HepG2 (cell line): ENCODE measurements at regions not wholly inside any gene's neighbourhood (a gene's known extent, or its start where the extent isn't known, plus 50 kb on each side); places are given as distances from the start of the nearest gene placed in this dataset.

ENCODE experiments used
- ATAC-seq: fragments of 200-7000 bp; cut with Tn5 transposase; 3 replicates; pipeline ENCODE4 v1.9.1; 2020; ENCODE audit warnings: mild to moderate bottlenecking, moderate library complexity
- BruUV-seq: library from RNA; stranded (reverse); fragments of 400-500 nt; replicated peaks from 2 replicates; lab custom pipeline; 2021; lab: Mats Ljungman, UMichigan
- CTCF ChIA-PET: fragments of 300-600 bp; formaldehyde crosslinking; extraction: SDS; loops from one replicate; lab custom pipeline; 2021; ENCODE audit warnings: low total read pairs, inconsistent platforms, low intra/inter-chr PET ratio; lab: Yijun Ruan, JAX
- POLR2A ChIA-PET: fragments of 350-600 bp; sonication (Branson Sonifier 250); formaldehyde crosslinking; loops from one replicate; lab custom pipeline; 2020; ENCODE audit warnings: antibody characterized with exemption, inconsistent platforms; lab: Yijun Ruan, JAX
- DNase-seq: peaks from one replicate; pipeline ENCODE4 v3.0.0-alpha.2; 2015; ENCODE audit warnings: low spot score
- FAIRE-seq: peaks from 3 replicates; lab custom pipeline; 2011; peaks lifted over from hg19 to GRCh38; lab: Jason Lieb, UNC
- H2AFZ ChIP-seq: one replicate; pipeline ENCODE4 v1.6.1; 2011; ENCODE audit warnings: low read length, inconsistent platforms
- H3K27ac ChIP-seq: fragments of 300-600 bp; 3 replicates; pipeline ENCODE4 v1.8.0; 2011; ENCODE audit warnings: mixed run types, mild to moderate bottlenecking, mixed read lengths, low read length, inconsistent platforms; ENCODE audit not compliant: insufficient read depth; ENCODE audit errors: extremely low read length
- H3K27me3 ChIP-seq, 2 experiments: fragments of 200-600 bp in 1 of 2; 2 replicates in 1 of 2; 3 replicates in 1 of 2; pipeline versions ENCODE4 v1.6.0 to v1.8.0; 2011; ENCODE audit warnings: low read length in 2 of 2, mild to moderate bottlenecking in 2 of 2, moderate library complexity in 2 of 2, inconsistent platforms in 1 of 2; ENCODE audit not compliant: insufficient read depth in 2 of 2, control insufficient read depth in 1 of 2
- H3K36me3 ChIP-seq, 2 experiments: fragments of 200-600 bp in 1 of 2; replicated peaks in 1 of 2; 2 replicates in 1 of 2; 3 replicates in 1 of 2; pipeline versions ENCODE4 v1.5.1 to v1.8.0; 2011; ENCODE audit warnings: low read length in 2 of 2, inconsistent platforms in 1 of 2; ENCODE audit not compliant: insufficient read depth in 2 of 2, control insufficient read depth in 1 of 2
- H3K4me1 ChIP-seq: 2 replicates; pipeline ENCODE4 v1.5.1; 2012; ENCODE audit warnings: low read length, inconsistent platforms; ENCODE audit not compliant: insufficient read depth
- H3K4me2 ChIP-seq: 2 replicates; pipeline ENCODE4 v1.6.0; 2011; ENCODE audit warnings: low read depth, low read length, inconsistent platforms
- H3K4me3 ChIP-seq, 3 experiments: fragments of 200-600 bp in 1 of 3; sonication (generic), shearing (Covaris generic) in 1 of 3; replicated peaks in 1 of 3; 2 replicates each; pipeline ENCODE4 v1.5.1; 2011 to 2016; ENCODE audit warnings: low read length in 3 of 3, inconsistent platforms in 2 of 3, low read depth in 2 of 3, mild to moderate bottlenecking in 2 of 3, control low read depth in 1 of 3, mixed read lengths in 1 of 3; ENCODE audit not compliant: insufficient read depth in 1 of 3
- H3K79me2 ChIP-seq: one replicate; pipeline ENCODE4 v1.6.1; 2011; ENCODE audit warnings: low read length, inconsistent platforms; ENCODE audit not compliant: insufficient read depth
- H3K9ac ChIP-seq: 2 replicates; pipeline ENCODE4 v1.6.0; 2011; ENCODE audit warnings: mild to moderate bottlenecking, low read depth, low read length, inconsistent platforms; ENCODE audit not compliant: insufficient read depth
- H3K9me3 ChIP-seq: 2 replicates; pipeline ENCODE4 v1.5.1; 2012; ENCODE audit warnings: mild to moderate bottlenecking, low read length
- H4K20me1 ChIP-seq: 2 replicates; pipeline ENCODE4 v1.6.0; 2011; ENCODE audit warnings: inconsistent platforms, mild to moderate bottlenecking, low read length, moderate library complexity; ENCODE audit not compliant: insufficient read depth
- FOXK2 ChIP-seq: fragments of 450-650 bp; IDR thresholded peaks from 2 replicates; pipeline ENCODE4 v1.6.1; 2016
- GATAD1 ChIP-seq: IDR thresholded peaks from 2 replicates; pipeline ENCODE4 v1.6.1; 2016; ENCODE audit warnings: missing genetic modification reagents, missing compliant biosample characterization
- GATAD2A ChIP-seq: IDR thresholded peaks from 2 replicates; pipeline ENCODE4 v1.6.1; 2016
- KDM1A ChIP-seq: IDR thresholded peaks from 2 replicates; pipeline ENCODE4 v1.6.1; 2016; ENCODE audit warnings: missing compliant biosample characterization
- POLR2G ChIP-seq: fragments of 200-400 bp; formaldehyde crosslinking; IDR thresholded peaks from 2 replicates; pipeline ENCODE4 v1.6.1; 2018; ENCODE audit warnings: mild to moderate bottlenecking, low read depth, low read length, moderate library complexity
- SRF ChIP-seq: IDR thresholded peaks from 2 replicates; pipeline ENCODE4 v1.6.1; 2011; ENCODE audit warnings: mild to moderate bottlenecking, low read depth, low read length, moderate library complexity
- ZNF121 ChIP-seq: sonication (generic); formaldehyde crosslinking; IDR thresholded peaks from 2 replicates; pipeline ENCODE4 v1.5.0; 2020; ENCODE audit warnings: mild to moderate bottlenecking, missing genetic modification reagents
- ZNF652 ChIP-seq: IDR thresholded peaks from 2 replicates; pipeline ENCODE4 v1.6.1; 2016; ENCODE audit warnings: low read depth, borderline replicate concordance
- WGBS: methylation state at CpG from one replicate; pipeline ENCODE4 v1.1.6; 2017; ENCODE audit warnings: low lambda C conversion rate; 5-methylcytosine and 5-hydroxymethylcytosine counted together
- in situ Hi-C: cut with HindIII; loops from 2 replicates; pipeline ENCODE4 v1.10.0; 2017; ENCODE audit warnings: low pct_unique_long_range_greater_than_20kb; ENCODE audit not compliant: extremely low pct_ligation_motif_present
- intact Hi-C: fragments of 100-400 bp; cut with micrococcal nuclease; formaldehyde crosslinking; loops from one replicate; pipeline ENCODE4 v1.10.0; 2022; ENCODE audit not compliant: unreplicated experiment
- TF ChIP-seq, protein P1 (sequence below), 2 experiments: sonication (generic) in 1 of 2; formaldehyde crosslinking in 1 of 2; IDR thresholded peaks; 2 replicates each; pipeline versions ENCODE4 v1.4.0 to v1.6.1; 2016 to 2020; ENCODE audit warnings: borderline replicate concordance in 1 of 2, low read depth in 1 of 2, mild to moderate bottlenecking in 1 of 2, missing genetic modification reagents in 1 of 2
- TF ChIP-seq, protein P2 (sequence below): IDR thresholded peaks from 2 replicates; pipeline ENCODE4 v1.6.1; 2018; ENCODE audit warnings: missing genetic modification reagents, mild to moderate bottlenecking, missing compliant biosample characterization

DNA sequence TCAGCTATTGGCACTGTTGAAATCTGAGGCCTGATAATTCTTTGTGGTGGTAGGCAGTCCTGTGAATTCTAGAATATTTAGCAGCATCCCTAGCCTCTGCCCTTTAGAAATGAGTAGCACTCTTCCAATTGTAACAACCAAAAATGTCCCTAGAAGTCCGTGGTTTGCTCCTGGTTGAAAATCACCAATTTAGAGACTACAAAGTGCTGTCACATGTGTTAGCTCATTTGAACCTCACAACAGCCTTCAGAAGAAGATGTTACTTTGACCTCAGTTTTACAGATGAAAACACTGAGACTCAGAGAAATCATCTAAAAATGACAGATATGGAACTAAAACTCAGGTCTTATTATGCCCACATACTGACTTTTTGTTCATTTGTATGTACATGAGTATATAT lies 103.2 kb downstream of the TANC2 start (continued):
- TF ChIP-seq, protein P1, sequence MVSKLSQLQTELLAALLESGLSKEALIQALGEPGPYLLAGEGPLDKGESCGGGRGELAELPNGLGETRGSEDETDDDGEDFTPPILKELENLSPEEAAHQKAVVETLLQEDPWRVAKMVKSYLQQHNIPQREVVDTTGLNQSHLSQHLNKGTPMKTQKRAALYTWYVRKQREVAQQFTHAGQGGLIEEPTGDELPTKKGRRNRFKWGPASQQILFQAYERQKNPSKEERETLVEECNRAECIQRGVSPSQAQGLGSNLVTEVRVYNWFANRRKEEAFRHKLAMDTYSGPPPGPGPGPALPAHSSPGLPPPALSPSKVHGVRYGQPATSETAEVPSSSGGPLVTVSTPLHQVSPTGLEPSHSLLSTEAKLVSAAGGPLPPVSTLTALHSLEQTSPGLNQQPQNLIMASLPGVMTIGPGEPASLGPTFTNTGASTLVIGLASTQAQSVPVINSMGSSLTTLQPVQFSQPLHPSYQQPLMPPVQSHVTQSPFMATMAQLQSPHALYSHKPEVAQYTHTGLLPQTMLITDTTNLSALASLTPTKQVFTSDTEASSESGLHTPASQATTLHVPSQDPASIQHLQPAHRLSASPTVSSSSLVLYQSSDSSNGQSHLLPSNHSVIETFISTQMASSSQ (IDR thresholded peaks at IDR 0.05; ENCODE audit: low read depth) = no peak
- TF ChIP-seq, protein P1 (CRISPR knock-in tag; IDR thresholded peaks at IDR 0.05; ENCODE audit: borderline replicate concordance) = no peak
- no peak for TF ChIP-seq ZNF652
- no peak for TF ChIP-seq GATAD1 (CRISPR knock-in tag)

DNA sequence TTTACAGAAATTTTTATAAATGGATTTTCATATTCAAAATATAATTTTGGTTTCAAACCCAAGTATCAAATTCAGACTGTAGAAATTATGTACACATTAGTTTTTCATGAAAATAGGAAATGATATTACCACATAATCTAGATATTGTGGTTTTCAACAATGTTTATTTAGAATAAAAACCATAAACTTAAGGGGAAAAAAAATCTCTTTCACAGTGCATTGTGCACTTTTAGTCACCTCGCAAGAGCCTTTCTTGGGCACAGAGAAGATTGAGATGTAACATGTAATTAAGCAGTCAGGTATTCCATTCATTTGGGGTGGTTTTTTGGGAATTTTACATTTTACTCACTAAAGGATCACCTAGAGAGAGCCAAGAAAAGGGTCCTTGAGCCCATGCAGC lies 104.0 kb downstream of the TANC2 start:
- POLR2A ChIA-PET = no interaction called here
- Histone ChIP-seq H3K4me3 (no peak overlapping the region), H3K4me1 (no peaks in the 10 kb centered on the region), H3K27ac (no peak overlapping the region), H3K4me2 (no peak overlapping the region), H4K20me1 (no peaks in the 10 kb centered on the region), H3K36me3 (no peaks in the 10 kb centered on the region), H2AFZ (no peak overlapping the region), H3K79me2 (no peaks in the 10 kb centered on the region), H3K9ac (no peak overlapping the region), H3K9me3 (no peaks in the 10 kb centered on the region), H3K27me3 (no peaks in the 10 kb centered on the region)
- TF ChIP-seq, protein P2, sequence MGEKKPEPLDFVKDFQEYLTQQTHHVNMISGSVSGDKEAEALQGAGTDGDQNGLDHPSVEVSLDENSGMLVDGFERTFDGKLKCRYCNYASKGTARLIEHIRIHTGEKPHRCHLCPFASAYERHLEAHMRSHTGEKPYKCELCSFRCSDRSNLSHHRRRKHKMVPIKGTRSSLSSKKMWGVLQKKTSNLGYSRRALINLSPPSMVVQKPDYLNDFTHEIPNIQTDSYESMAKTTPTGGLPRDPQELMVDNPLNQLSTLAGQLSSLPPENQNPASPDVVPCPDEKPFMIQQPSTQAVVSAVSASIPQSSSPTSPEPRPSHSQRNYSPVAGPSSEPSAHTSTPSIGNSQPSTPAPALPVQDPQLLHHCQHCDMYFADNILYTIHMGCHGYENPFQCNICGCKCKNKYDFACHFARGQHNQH (CRISPR knock-in tag) = no peak
- TF ChIP-seq POLR2G (no peak), GATAD2A (CRISPR knock-in tag) (no peak), FOXK2 (no peak), KDM1A (CRISPR knock-in tag) (no peak), ZNF121 (CRISPR knock-in tag) (no peak), SRF (no peak)
- CTCF ChIA-PET = no interaction called here
- no TSS peak for BruUV-seq
- FAIRE-seq (no peak), DNase-seq (no peak), ATAC-seq (no peak)
- in situ Hi-C loops = no loop called here
- intact Hi-C loops = no loop called here
- WGBS = 5% methylated on average over 1 of the region's 1 CpG
